ENCODE measurements at regions not wholly inside any gene's neighbourhood (a gene's known extent, or its start where the extent isn't known, plus 50 kb on each side); places are given as distances from the start of the nearest gene placed in this dataset.

DNA sequence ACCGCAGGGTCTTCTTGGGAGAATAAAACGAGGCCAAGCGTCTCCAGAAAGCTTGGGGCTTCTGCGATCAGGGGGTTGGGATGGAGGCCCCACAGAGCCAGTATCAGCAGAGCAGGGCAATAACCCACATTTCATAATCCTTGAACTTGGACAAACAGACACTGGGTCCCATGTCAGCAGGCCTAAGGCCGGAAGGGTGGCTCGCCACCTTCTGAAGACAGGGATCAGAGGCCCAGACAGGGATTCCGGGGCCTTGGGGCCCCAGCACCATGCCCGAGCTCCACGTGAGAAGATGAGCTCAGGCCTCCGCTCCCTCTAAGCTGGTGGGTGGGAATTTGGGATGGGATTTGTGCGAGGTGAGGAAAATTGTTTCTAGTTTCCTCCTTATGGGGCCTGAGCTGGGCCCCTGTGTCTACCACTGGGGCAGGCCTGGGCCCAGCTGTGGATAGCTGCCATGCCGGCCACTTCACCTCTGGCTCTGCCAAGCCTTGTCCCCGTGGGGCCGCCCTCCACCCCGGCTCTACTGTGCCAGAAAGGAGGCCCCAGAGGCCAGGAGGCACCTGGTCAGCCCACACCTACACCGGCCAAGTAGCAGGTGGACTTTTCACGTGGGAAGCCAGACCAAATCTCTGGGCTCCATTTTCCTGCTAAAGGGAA is 67.2 kb upstream of the DLK1 start:
- no peak for DNase-seq (ENCODE audit: low spot score)

- DNase-seq (ENCODE audit: low spot score): no peak
Measured at GRCh38 chr14:100660498-100660881, 66.2 kb upstream of the DLK1 start.

DNA sequence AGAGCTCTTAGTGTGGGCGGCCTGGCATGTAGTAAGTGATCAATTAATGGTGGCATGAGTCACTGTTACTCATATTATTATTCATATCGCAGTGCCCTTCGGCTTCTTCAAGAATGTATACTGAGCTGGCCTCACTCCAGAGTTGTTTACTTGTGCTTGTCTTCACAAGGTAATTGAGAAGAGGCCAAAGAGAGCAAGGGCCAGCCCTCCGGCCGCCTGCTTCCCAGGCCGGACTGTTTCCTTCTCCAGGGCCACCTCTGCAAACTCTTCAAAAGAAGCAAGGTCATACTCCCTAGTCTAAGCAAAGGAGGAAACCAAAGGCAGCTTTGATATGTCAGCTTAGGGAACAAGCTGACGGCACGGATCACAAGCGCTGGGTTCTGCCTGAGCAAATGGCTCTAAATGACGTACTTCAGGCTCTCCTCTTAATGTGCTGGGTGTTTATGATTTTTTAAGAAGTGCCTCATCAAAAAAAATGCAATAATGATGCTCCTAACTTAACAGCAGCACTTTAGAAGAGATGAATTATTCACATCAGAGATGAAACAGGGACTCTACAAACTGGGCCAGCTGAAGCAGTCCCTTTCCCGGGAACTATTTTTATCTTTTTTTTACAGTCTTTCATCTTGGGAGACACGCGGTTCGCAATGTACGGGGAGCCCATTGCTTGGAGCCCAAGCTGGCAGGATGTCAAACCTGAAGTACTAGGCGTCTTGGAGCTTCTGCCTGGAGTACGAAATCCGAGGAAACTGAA is 65.6 kb upstream of the DLK1 start:
- no peak for DNase-seq (ENCODE audit: low spot score)

DNA sequence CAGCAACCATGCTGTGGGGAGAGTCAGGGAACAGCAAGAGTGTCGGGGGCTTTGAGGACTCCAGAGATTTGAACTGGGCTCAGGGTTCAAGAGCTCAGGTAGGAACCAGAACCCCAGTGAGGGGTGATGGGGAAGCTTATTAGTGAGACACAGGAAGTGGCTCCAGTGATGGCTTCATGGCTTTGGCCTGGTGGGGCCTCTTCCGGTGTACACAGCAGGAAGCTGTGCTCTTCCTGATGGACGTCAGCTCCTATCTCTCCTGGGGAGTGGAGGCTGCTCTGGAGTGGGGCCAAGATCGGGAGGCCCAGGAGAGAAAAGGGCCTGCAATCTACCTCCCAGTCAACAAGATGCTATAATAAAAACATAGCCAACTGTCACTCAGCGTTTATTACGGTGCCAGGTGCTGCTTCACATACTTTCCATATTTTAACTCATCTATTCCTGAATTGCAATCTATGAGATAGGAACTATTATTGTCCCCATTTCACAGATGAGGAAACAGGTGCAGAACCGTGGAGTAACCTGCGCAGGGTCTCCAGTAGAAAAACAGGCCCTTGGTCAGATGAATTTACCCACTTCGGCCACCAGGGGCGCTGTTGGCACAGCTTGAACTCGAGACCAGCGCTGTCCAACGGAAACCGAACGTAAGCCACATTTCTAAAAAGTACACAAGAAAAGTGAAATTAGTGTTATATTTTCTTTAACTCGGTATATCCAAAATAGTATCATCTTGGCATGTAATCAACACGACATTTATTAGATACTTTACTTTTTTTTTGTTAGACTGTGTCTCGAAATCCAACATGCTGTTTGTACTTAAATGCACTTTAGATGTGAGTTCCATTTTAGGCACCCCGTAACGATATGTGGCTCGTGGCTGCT is 63.6 kb upstream of the DLK1 start:
- peak; percentile 88 for DNase-seq (ENCODE audit: low spot score)

- no peak for DNase-seq (ENCODE audit: low spot score)
Measured at GRCh38 chr14:100663761-100664052, 63.0 kb upstream of the DLK1 start.

GRCh38 chr14:100664231-100664630 is 62.5 kb upstream of the DLK1 start:
- no peak for DNase-seq (ENCODE audit: low spot score)

GRCh38 chr14:100664841-100665510 is 61.7 kb upstream of the DLK1 start:
- no peak for DNase-seq (ENCODE audit: low spot score)

DNA sequence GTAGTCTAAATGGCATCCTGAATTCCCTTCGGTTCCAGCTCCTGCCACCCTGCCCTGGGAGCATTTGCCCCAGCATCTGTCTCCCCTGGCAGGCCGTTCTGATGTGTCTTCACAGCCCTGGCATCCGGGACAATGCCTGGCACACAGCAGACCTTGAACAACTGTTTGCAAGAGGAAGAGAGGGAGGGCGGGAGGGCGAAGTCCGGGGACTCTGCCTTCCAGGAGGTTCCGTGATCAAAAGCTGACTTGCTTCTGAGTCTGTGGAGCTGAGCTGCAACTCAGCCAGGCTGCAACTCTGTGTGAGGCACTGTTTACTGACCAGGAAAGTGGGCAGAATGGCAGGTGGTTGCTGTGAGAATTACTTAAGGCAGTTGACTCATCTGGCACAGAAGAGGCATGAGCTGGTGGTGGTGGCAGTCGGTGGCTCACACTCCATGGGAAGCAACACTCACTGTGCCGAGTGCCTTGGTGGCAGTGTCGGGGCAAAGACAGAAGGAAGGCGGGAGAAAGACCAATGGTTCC is 61.1 kb upstream of the DLK1 start:
- DNase-seq (ENCODE audit: low spot score): no peak

DNA sequence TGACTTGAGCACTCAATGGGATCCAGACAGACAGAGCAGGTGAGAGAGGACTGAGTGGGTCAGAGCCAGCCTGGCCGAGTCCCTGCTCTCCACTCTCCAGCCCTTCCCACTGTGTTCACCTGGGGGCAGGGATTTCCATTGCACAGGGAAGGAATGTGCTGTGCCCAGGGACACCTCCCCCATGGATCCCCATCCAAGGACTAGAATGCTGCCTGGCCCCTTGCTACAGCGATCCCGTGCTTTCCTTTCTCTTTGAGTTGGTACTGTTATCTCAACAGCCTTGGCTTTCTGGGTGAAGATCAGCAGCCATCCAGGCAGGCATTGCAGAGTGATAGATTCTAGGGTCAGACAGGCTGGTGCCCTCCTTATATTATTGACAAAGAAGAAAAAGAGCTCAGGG is 60.3 kb upstream of the DLK1 start:
- no peak for DNase-seq (ENCODE audit: low spot score)

GRCh38 chr14:100666851-100667250 is 59.8 kb upstream of the DLK1 start:
- no peak for DNase-seq (ENCODE audit: low spot score)

- DNase-seq (ENCODE audit: low spot score): no peak
Measured at GRCh38 chr14:100667656-100668055, 59.0 kb upstream of the DLK1 start.

DNA sequence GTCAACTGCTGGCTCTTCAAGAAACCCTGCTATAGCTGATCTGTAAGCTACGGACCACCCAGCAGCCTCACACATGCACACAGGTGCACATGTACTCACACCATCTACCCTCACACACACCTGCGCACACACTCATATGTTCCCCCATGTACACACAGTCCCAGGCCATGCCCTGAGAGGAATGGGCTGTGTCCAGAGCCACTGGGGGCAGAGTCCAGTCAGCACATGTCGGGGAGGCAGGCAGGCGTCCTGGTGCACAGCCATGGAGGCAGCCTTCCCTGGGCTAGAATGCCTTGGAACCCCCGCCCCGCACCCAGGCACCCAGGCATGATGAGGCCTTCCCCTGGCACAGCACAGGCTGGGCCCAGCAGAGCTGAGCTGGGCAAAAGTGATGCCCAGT is 58.3 kb upstream of the DLK1 start:
- DNase-seq (ENCODE audit: low spot score): no peak

DNA sequence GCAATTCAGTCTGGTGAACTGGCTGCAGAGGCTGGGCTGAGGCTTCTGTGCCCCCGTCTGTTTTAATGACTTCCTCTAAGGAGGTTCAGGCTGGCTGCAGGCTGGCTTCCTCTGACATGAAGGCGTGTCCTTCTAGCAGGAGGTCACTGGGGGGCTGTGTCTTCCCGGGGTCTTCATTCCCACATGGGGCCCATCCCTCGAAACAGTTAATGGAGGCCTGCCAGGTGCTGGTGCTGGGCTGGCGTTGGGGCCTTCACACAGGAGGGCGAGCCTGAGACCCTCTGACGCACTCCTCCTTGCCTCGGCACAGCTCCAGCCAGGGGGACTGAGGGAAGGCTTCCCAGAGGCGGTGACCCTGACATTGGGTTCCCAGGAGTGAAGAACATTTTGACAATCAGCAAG is 57.7 kb upstream of the DLK1 start:
- DNase-seq (ENCODE audit: low spot score): no peak

DNA sequence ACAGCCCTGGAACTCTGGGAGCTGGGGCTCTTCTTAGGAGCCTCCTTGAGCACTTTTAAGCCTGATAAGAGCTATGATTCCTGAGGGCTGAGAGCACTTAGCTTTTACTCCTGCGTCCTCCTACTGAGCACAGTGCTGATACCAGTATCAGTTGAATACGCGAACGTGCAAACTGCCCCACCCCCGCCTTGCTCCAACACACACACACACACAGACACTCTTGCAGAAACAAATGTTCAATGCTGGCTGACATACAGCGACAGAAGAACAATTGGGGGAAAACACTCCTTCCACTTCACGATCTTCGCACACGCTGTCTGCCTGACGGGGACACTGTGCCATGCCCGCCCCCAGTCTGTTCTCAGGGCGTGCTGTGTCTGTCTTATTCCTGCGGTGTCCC is 57.2 kb upstream of the DLK1 start:
- DNase-seq (ENCODE audit: low spot score): no peak

DNA sequence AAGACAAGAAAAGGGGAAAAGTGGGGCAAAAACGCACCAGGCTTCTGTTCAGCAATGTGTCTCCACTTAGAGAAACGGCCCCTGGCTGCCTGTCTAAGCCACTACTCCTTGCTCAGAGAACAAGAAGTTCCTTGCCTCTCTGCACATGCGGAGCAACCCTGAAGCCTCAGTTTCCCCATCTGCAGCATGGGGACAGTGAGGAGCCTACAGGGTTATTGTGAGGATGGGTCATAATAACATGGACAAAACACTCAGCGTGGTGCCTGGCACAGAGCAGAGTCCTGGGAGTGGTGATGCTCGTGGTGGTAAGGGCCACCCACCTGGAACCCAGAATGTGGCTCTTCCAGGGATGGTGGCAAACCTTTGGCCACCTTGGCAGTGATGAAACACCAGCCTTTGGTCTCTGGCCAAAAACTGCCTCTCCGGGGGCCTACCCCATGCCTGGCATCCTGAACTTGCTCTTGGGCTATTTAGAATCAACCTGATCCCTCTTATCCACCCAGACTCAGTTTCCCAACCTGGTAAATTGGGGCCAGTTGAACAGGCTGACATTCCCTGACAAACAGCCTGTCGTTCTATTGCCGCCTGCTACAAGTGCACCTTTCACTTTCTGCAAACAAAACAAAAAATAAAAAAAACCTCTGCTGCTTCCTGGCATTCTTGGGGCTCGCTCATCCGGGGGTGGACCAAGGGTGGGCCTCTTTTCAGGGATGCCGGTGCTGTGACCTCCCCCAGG is 56.5 kb upstream of the DLK1 start:
- no peak for DNase-seq (ENCODE audit: low spot score)

DNA sequence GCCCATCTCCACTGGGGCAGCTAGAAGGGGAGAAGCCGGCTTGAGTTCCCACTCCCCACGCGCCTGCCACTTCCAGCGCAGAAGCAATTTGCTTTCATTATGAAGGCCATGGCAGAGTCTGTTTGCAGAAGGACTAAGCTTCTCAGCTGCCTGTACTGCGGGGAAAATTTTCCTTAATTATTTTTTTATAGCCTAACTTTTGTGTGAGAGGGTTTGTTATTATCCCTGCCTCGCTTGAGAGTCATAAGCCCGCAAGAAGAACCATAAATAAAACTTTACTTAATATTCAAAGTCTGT is 56.0 kb upstream of the DLK1 start:
- DNase-seq (ENCODE audit: low spot score): no peak

GRCh38 chr14:100671386-100671901 is 55.2 kb upstream of the DLK1 start:
- no peak for DNase-seq (ENCODE audit: low spot score)

DNA sequence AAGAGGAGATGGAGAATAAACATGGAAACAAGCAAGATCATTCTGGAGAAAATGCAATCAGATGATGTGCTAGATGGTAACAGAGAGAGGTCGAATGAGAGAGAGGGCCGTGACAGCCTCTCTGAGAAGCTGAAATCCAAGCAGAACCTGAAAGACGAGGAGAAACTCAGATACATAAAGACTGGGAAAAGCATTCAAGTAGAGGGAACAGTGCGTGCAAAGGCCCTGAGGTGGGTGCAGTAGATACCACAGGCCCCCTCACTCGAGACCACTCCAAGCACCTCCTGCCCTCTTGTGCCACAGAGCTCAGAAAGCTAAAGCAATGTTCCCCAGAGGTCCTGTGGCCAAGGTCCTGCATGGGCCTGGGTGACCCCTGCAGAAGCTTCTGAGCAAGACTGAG is 54.8 kb upstream of the DLK1 start:
- DNase-seq (ENCODE audit: low spot score): no peak

GRCh38 chr14:100673085-100673806 is 53.4 kb upstream of the DLK1 start:
- DNase-seq (ENCODE audit: low spot score): no peak

- DNase-seq (ENCODE audit: low spot score): no peak
Measured at GRCh38 chr14:100673807-100674154, 52.9 kb upstream of the DLK1 start.

DNA sequence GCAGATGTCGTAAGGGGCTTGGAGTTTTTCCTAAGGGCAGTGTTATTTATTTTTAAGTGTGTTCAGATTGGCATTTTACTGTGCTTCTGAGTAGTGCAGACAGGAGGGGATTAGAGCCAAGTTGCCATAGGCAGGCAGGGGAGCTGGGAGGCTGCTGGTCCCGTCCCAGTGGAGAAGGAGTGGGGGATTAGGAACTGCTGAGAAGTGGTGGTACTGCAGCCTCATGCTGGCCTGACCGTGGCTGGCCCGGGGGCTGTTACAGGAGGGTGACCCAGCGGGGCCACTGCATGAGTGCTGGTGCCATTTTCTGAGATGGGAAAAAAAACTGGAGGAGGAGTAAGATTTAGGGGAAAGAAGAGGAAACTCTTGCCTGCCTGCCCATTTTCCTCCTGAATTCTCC is 52.3 kb upstream of the DLK1 start:
- DNase-seq (ENCODE audit: low spot score): no peak

Data from NAMALWA (cell line).